GM12878 (cell line): ENCODE measurements at regions not wholly inside any gene's neighbourhood (a gene's known extent, or its start where the extent isn't known, plus 50 kb on each side); places are given as distances from the start of the nearest gene placed in this dataset.

ENCODE experiments used
- ATF3 ChIP-seq: IDR thresholded peaks from 2 replicates; pipeline ENCODE4 v1.6.1; 2011; ENCODE audit warnings: low read depth, mild to moderate bottlenecking, low read length, moderate library complexity, borderline replicate concordance; ENCODE audit errors: extremely low read depth
- BCLAF1 ChIP-seq: fragments of 450-650 bp; IDR thresholded peaks from 2 replicates; pipeline ENCODE4 v1.6.1; 2017; ENCODE audit warnings: antibody characterized with exemption, mild to moderate bottlenecking, moderate library complexity
- BRCA1 ChIP-seq: IDR thresholded peaks from 2 replicates; pipeline ENCODE4 v1.6.1; 2011; ENCODE audit warnings: low read depth, low read length, improper control_type of control experiment
- CEBPZ ChIP-seq: fragments of 150-350 bp; IDR thresholded peaks from 2 replicates; pipeline ENCODE4 v1.6.1; 2016; ENCODE audit warnings: low read depth, low read length
- CTCF ChIP-seq, 3 experiments: IDR thresholded peaks in 2 of 3; conservative IDR thresholded peaks in 1 of 3; 2 replicates each; pipeline ENCODE4 v1.5.1; 2011; ENCODE audit warnings: low read depth in 3 of 3, low read length in 3 of 3, mild to moderate bottlenecking in 3 of 3, control low read depth in 2 of 3, moderate library complexity in 2 of 3, inconsistent platforms in 1 of 3, mixed read lengths in 1 of 3; ENCODE audit not compliant: control insufficient read depth in 2 of 3, insufficient read depth in 1 of 3; ENCODE audit errors: extremely low read depth in 1 of 3
- IRF3 ChIP-seq: fragments of 450-650 bp; IDR thresholded peaks from 2 replicates; pipeline ENCODE4 v1.6.1; 2014; ENCODE audit warnings: mild to moderate bottlenecking
- KDM1A ChIP-seq: fragments of 200-600 bp; sonication (generic); IDR thresholded peaks from 2 replicates; pipeline ENCODE4 v1.6.1; 2016; ENCODE audit warnings: borderline replicate concordance
- NBN ChIP-seq: fragments of 450-650 bp; IDR thresholded peaks from 2 replicates; pipeline ENCODE4 v1.6.1; 2016
- PKNOX1 ChIP-seq: fragments of 450-650 bp; IDR thresholded peaks from 2 replicates; pipeline ENCODE4 v1.6.1; 2016; ENCODE audit warnings: mild to moderate bottlenecking
- RELA ChIP-seq: fragments of 450-650 bp; IDR thresholded peaks from 2 replicates; pipeline ENCODE4 v1.8.0; 2014; ENCODE audit warnings: borderline replicate concordance; ENCODE audit not compliant: partially characterized antibody
- SMAD5 ChIP-seq: IDR thresholded peaks from 2 replicates; pipeline ENCODE4 v1.6.1; 2016; ENCODE audit warnings: antibody characterized with exemption, low read depth
- SP1 ChIP-seq: IDR thresholded peaks from one replicate; pipeline ENCODE4 v1.6.1; 2011; ENCODE audit warnings: low read depth, low read length
- TARDBP ChIP-seq: IDR thresholded peaks from 2 replicates; pipeline ENCODE4 v1.6.1; 2016; ENCODE audit warnings: borderline replicate concordance
- ZNF687 ChIP-seq: fragments of 450-650 bp; IDR thresholded peaks from 2 replicates; pipeline ENCODE4 v1.6.1; 2017; ENCODE audit warnings: mild to moderate bottlenecking, moderate library complexity
- ZZZ3 ChIP-seq: IDR thresholded peaks from 2 replicates; pipeline ENCODE4 v1.6.1; 2011; ENCODE audit warnings: low read depth; ENCODE audit not compliant: control insufficient read depth, insufficient read length

GRCh38 chr6:22062807-22063408 lies 233.9 kb downstream of the PRL start (continued):
- TF ChIP-seq ZNF687: peak; percentile 96
- TF ChIP-seq ZZZ3: no peak
- peak; percentile 79; the same call in 1 of the 2 replicates for TF ChIP-seq PKNOX1
- TF ChIP-seq IRF3: no peak
- TF ChIP-seq KDM1A: no peak
- TF ChIP-seq SMAD5: no peak
- TF ChIP-seq ATF3: no peak
- TF ChIP-seq BRCA1: no peak
- TF ChIP-seq SP1: no peak
- no peak for TF ChIP-seq CTCF (IDR thresholded peaks at IDR 0.05 in 2 of 3, conservative IDR thresholded peaks at IDR 0.05 in 1 of 3; ENCODE audit: control insufficient read depth in 2 of 3, extremely low read depth in 1 of 3, insufficient read depth in 1 of 3, low read depth in 3 of 3, low read length in 3 of 3)
- TF ChIP-seq BCLAF1: no peak
- TF ChIP-seq NBN: peak; percentile 70
- TF ChIP-seq TARDBP: no peak
- no peak for TF ChIP-seq RELA
- TF ChIP-seq CEBPZ: no peak
